Testis (tissue), 2 donors: ENCODE measurements at regions not wholly inside any gene's neighbourhood (a gene's known extent, or its start where the extent isn't known, plus 50 kb on each side); places are given as distances from the start of the nearest gene placed in this dataset.

ENCODE experiments used
- DNase-seq: peaks from one replicate; pipeline ENCODE4 v3.0.0-alpha.2; 2019
- H3K27ac ChIP-seq, 2 donors: fragments of 200-600 bp; sonication (generic); one replicate each; pipeline ENCODE4 v1.5.1; 2019
- H3K27me3 ChIP-seq: fragments of 200-600 bp; sonication (generic); one replicate; pipeline ENCODE4 v1.5.1; 2019
- H3K36me3 ChIP-seq: fragments of 200-600 bp; sonication (generic); one replicate; pipeline ENCODE4 v1.5.1; 2017; ENCODE audit warnings: low read depth; ENCODE audit errors: missing control alignments
- H3K4me1 ChIP-seq: fragments of 200-600 bp; sonication (generic); one replicate; pipeline ENCODE4 v1.5.1; 2019
- H3K4me3 ChIP-seq, 2 donors: fragments of 200-600 bp; sonication (generic); one replicate each; pipeline ENCODE4 v1.5.1; 2017 to 2019
- H3K9me3 ChIP-seq: fragments of 200-600 bp; sonication (generic); one replicate; pipeline ENCODE4 v1.5.1; 2017
- POLR2A ChIP-seq: fragments of 450-650 bp; IDR thresholded peaks from one replicate; pipeline ENCODE4 v1.6.1; 2017; ENCODE audit warnings: antibody characterized with exemption, mild to moderate bottlenecking, moderate library complexity
- WGBS, 2 donors: methylation state at CpG; one replicate each; pipeline ENCODE4 v1.1.5; 2018; 5-methylcytosine and 5-hydroxymethylcytosine counted together
- intact Hi-C: fragments of 100-400 bp; cut with DNase I; formaldehyde crosslinking; loops from one replicate; pipeline ENCODE4 v1.15.1; 2023; ENCODE audit warnings: low total_unique reads
- TF ChIP-seq, protein P1 (sequence below), 3 experiments: fragments of 450-650 bp in 2 of 3; fragments of 200-600 bp in 1 of 3; sonication (generic) in 1 of 3; IDR thresholded peaks; one replicate each; pipeline ENCODE4 v1.5.1; 2016 to 2019; ENCODE audit warnings: antibody characterized with exemption in 3 of 3, mild to moderate bottlenecking in 2 of 3, moderate library complexity in 1 of 3

DNA sequence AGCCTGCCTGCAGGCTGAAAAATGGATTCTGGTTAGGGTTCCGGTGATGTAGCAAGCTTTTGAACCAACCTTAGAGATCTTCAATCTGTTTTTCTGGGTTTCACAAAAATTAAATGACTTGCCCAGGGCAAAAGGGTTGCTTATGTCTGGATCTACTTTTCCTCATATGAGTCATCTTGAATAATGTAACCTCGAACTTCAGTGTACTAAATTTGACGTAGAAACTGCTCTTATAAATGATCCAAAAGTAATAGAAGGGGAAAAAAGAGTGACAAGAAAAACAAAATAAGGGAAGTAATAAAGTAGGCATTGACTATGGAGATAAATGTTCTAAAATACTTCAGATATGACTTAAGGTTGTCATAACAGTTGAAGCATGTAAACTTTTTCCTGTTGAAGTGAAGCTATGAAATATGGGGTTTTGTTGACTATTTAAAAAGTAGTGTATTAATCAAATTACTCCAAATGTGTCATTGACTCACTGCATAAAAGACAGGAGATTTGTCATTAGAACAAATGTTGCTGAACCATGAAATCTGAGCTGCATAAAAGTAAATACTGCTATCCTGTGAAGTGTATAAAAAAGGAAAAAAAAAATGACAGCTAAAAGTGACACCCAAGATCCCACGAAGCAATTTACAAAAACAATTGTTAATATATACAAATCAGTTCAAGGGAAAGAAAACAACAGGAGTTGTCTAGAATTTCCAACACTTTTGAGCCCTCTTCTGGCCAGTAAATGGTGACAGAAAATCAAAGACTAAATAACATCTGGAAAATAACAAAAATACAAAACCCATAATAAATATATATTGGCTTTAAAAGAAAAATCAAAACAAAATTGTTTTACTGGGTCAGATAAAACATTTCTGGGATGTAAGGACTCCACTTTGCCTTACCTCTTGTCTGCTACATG, 103.6 kb upstream of the SERPINE2 start:
- no peak for DNase-seq
- H3K4me1 ChIP-seq = no peaks in the 10 kb centered on the region
- no peak overlapping the region for H3K27ac ChIP-seq
- H3K36me3 ChIP-seq = no peaks in the 10 kb centered on the region
- H3K4me3 ChIP-seq = no peak overlapping the region
- H3K9me3 ChIP-seq = no peaks in the 10 kb centered on the region
- intact Hi-C loops = no loop called here
- WGBS, 2 donors = 61 to 76% methylated on average over 4 of the region's 4 CpGs
- TF ChIP-seq POLR2A = no peak
- TF ChIP-seq, protein P1, sequence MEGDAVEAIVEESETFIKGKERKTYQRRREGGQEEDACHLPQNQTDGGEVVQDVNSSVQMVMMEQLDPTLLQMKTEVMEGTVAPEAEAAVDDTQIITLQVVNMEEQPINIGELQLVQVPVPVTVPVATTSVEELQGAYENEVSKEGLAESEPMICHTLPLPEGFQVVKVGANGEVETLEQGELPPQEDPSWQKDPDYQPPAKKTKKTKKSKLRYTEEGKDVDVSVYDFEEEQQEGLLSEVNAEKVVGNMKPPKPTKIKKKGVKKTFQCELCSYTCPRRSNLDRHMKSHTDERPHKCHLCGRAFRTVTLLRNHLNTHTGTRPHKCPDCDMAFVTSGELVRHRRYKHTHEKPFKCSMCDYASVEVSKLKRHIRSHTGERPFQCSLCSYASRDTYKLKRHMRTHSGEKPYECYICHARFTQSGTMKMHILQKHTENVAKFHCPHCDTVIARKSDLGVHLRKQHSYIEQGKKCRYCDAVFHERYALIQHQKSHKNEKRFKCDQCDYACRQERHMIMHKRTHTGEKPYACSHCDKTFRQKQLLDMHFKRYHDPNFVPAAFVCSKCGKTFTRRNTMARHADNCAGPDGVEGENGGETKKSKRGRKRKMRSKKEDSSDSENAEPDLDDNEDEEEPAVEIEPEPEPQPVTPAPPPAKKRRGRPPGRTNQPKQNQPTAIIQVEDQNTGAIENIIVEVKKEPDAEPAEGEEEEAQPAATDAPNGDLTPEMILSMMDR (IDR thresholded peaks at IDR 0.05) = no peak
- no peaks in the 10 kb centered on the region for H3K27me3 ChIP-seq

DNA sequence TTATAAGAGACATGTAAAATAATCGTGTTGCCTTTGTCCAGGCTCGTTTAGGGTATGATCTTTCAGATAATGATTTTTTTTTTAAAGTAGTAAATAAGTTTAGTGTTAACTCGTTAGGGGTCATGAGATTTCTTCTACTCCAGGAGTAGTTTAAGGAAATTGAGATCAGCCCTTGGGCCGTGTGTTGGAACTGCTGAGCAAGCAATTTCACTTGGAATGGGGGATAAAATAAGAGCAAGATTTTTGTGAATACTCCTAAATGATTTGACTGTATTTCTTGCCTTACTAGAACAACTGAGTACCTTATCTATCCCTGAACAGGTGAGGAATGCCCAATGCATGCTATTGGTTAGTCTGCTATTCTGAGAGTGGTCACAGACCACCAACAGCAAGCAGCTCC, 102.2 kb upstream of the SERPINE2 start:
- Histone ChIP-seq H3K27me3 (no peaks in the 10 kb centered on the region), H3K27ac (no peak overlapping the region), H3K36me3 (no peaks in the 10 kb centered on the region), H3K4me1 (no peaks in the 10 kb centered on the region), H3K9me3 (no peaks in the 10 kb centered on the region), H3K4me3 (no peak overlapping the region)
- intact Hi-C loops = no loop called here
- no peak for TF ChIP-seq POLR2A
- TF ChIP-seq, protein P1 (IDR thresholded peaks at IDR 0.05) = no peak
- DNase-seq = no peak
- 82 to 88% methylated on average over 4 of the region's 4 CpGs for WGBS, 2 donors

DNA sequence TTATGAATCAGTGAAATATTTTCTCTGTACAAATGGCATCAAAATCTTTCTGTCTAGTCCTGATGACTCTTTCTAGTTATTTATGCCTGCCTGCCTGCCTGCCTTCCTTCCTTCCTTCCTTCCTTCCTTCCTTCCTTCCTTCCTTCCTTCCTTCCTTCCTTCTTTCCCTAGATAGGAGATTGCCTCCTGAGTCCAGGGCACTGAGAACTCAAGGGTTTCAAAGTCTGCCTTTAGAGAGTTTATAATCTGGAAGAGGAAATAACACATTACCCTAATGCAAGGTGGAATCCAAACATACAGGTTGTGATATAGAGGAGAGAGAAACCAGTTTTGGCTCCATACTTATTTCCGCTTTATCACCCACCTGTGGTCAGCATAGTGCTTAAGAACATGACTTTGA, 98.1 kb upstream of the SERPINE2 start:
- no peak overlapping the region for H3K27ac ChIP-seq
- H3K9me3 ChIP-seq = no peaks in the 10 kb centered on the region
- no peak for DNase-seq
- TF ChIP-seq, protein P1 (IDR thresholded peaks at IDR 0.05) = no peak
- TF ChIP-seq POLR2A = no peak
- H3K4me1 ChIP-seq = no peaks in the 10 kb centered on the region
- H3K36me3 ChIP-seq = no peaks in the 10 kb centered on the region
- 89 to 98% methylated on average over 1 of the region's 1 CpG for WGBS, 2 donors
- intact Hi-C loops = no loop called here
- no peaks in the 10 kb centered on the region for H3K27me3 ChIP-seq
- no peak overlapping the region for H3K4me3 ChIP-seq

DNA sequence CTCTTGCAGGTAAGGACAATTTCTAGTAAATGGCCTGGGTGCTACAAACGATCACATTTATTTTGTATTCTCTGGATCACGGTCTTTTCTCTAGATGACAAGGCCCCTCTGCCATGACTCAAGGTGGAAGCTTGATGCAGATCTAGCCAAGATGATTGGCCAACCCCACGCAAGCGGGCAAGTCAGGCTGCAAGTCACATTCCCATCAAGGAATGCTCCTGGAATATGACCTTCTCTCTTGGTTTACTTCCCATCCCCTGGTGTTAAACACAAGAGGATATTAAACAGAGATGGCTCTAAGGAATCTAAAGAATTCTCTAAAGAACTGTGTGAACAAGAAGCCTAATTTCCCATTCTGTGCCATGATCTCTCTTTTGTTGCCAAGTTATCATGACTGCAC, 97.3 kb upstream of the SERPINE2 start:
- DNase-seq = no peak
- H3K4me3 ChIP-seq = no peak overlapping the region
- H3K4me1 ChIP-seq = no peaks in the 10 kb centered on the region
- intact Hi-C loops = no loop called here
- H3K36me3 ChIP-seq = no peaks in the 10 kb centered on the region
- WGBS, 2 donors = 91 to 92% methylated on average over 4 of the region's 4 CpGs
- no peak overlapping the region for H3K27ac ChIP-seq
- H3K27me3 ChIP-seq = no peaks in the 10 kb centered on the region
- no peaks in the 10 kb centered on the region for H3K9me3 ChIP-seq
- TF ChIP-seq POLR2A = no peak
- TF ChIP-seq, protein P1 (IDR thresholded peaks at IDR 0.05) = no peak

DNA sequence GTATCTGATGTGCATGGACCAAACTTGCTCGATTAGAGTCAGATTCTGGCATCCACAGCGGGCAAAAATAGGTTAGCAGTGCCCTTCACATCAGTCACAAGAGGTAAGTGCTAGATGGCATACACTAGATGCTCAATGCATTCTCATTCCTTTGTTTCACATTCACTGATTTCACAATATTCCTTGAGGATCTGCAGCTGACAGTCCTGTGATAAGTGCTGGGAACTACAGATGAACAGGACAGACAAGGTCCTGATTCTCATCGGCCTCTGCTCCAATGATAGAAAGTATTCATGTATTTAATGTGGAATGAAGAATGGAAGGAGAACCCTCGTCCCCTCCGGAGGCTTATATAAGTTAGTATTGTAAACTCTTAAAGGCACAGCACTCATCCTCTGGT, 96.8 kb upstream of the SERPINE2 start:
- no peaks in the 10 kb centered on the region for H3K36me3 ChIP-seq
- no peak overlapping the region for H3K4me3 ChIP-seq
- intact Hi-C loops = no loop called here
- no peaks in the 10 kb centered on the region for H3K4me1 ChIP-seq
- no peaks in the 10 kb centered on the region for H3K9me3 ChIP-seq
- no peak overlapping the region for H3K27ac ChIP-seq
- no peak for TF ChIP-seq POLR2A
- TF ChIP-seq, protein P1 (IDR thresholded peaks at IDR 0.05) = no peak
- DNase-seq = no peak
- H3K27me3 ChIP-seq = no peaks in the 10 kb centered on the region
- 84 to 91% methylated on average over 5 of the region's 5 CpGs for WGBS, 2 donors
